GM13976 (cell line): ENCODE measurements at regions not wholly inside any gene's neighbourhood (a gene's known extent, or its start where the extent isn't known, plus 50 kb on each side); places are given as distances from the start of the nearest gene placed in this dataset.
A peak's percentile ranks its signal among the peaks of the same experiment; 100 is the strongest.
"Not testable (repeated sequence)": the region's sequence is repeated elsewhere in the genome, so short reads cannot be mapped to it uniquely, and the experiment has no call there.

Source experiments
- DNase-seq: peaks from one replicate; pipeline ENCODE4 v3.0.0; 2012; ENCODE audit warnings: low spot score
- CTCF ChIP-seq: IDR thresholded peaks from 2 replicates; pipeline ENCODE4 v1.5.1; 2012; ENCODE audit warnings: borderline replicate concordance, mild to moderate bottlenecking; ENCODE audit not compliant: insufficient read depth; ENCODE audit errors: extremely low read depth, missing control alignments, control extremely low read depth
- in situ Hi-C: fragments of 300-500 bp; cut with MboI; formaldehyde crosslinking; loops from one replicate; pipeline ENCODE4 v1.12.0; 2022; ENCODE audit warnings: low sequenced_read_pairs, mixed read lengths, inconsistent platforms; ENCODE audit not compliant: unreplicated experiment

- in situ Hi-C loops = no loop called here
- no peak for DNase-seq
- no peak for TF ChIP-seq CTCF
Observed at GRCh38 chr7:88576720-88577119, 182.8 kb upstream of the ZNF804B start.

DNA sequence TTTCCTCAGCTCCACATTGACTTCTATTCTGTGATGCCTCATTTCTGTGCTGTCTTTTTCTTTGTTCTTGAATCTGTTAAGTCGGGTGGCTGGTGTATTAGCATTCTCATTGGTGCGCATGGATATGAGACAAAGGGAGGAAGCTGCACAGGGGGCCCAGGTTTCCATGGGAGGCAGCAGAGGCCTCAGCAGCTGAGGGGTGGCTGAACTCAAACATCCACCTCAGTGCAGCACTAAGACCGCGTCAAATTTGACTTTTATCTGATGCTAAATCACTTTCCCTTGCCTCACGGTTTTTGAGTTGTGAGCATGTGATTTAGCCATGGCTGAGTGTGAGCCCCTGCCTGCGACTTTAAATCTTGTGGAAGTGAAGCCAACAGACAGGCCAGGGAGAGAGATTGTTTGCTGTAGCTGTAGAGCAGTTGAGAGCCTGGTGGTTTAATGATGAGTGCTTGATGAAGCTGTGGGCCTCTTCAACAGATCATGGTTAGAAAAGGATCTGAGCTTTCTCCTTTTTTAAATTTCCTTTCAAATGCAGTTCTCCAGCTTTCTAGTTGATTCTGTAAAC lies 193.3 kb upstream of the ZNF804B start:
- in situ Hi-C loops = no loop called here
- TF ChIP-seq CTCF = no peak
- no peak for DNase-seq

- in situ Hi-C loops = no loop called here
- no peak for DNase-seq
- TF ChIP-seq CTCF = no peak
Observed at GRCh38 chr7:88565401-88565800, 194.1 kb upstream of the ZNF804B start.

DNA sequence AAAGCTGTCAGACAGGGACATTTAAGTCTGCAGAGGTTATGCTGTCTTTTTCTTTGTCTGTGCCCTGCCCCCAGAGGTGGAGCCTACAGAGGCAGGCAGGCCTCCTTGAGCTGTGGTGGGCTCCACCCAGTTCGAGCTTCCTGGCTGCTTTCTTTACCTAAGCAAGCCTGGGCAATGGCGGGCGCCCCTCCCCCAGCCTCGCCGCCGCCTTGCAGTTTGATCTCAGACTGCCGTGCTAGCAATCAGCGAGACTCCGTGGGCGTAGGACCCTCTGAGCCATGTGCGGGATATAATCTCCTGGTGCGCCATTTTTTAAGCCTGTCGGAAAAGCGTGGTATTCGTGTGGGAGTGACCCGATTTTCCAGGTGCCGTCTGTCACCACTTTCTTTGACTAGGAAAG lies 203.1 kb upstream of the ZNF804B start:
- DNase-seq, in situ Hi-C loops: not testable (repeated sequence)

DNA sequence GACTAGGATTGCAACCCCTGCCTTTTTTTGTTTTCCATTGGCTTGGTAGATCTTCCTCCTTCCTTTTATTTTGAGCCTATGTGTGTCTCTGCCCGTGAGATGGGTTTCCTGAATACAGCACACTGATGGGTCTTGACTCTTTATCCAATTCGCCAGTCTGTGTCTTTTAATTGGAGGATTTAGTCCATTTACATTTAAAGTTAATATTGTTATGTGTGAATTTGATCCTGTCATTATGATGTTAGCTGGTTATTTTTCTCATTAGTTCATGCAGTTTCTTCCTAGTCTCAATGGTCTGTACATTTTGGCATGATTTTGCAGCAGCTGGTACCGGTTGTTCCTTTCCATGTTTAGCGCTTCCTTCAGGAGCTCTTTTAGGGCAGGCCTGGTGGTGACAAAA lies 204.7 kb upstream of the ZNF804B start:
- in situ Hi-C loops, DNase-seq: not testable (repeated sequence)

DNA sequence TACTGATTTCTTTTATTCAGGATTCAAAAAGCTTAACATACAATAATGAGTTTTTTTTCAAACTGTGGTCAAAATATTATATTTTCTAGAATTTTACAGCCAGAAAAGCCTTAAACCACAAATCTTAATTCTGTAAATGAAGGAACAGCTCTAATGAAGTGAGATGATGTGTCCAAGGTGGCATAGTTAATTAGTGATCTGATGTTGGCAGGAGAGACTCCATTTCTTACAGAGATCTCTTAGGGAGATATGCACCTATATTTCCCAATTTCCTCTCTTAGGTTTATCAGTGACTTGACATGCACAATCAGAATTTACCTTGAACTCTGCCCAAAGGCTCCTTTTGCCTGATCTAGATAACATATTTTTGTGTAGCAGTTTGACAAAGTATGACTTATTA lies 211.1 kb upstream of the ZNF804B start:
- no peak for DNase-seq
- no peak for TF ChIP-seq CTCF
- in situ Hi-C loops = loop anchor here (25.0 kb wide), 1 partner anchor 289 kb away; no protein-coding TSS in a partner anchor

GRCh38 chr7:88546808-88547207 lies 212.7 kb upstream of the ZNF804B start:
- peak; percentile 11 for DNase-seq
- TF ChIP-seq CTCF = peak; percentile 64
- in situ Hi-C loops = loop anchor here (25.0 kb wide), 1 partner anchor 290 kb away; no protein-coding TSS in a partner anchor

- DNase-seq = no peak
- TF ChIP-seq CTCF = no peak
- in situ Hi-C loops = loop anchor here (25.0 kb wide), 1 partner anchor 292 kb away; no protein-coding TSS in a partner anchor
Observed at GRCh38 chr7:88545663-88546062, 213.8 kb upstream of the ZNF804B start.
